H1 (cell line): ENCODE measurements at regions not wholly inside any gene's neighbourhood (a gene's known extent, or its start where the extent isn't known, plus 50 kb on each side); places are given as distances from the start of the nearest gene placed in this dataset.

ENCODE experiments used
- GTF2F1 ChIP-seq: IDR thresholded peaks from 2 replicates; pipeline ENCODE4 v1.6.1; 2012; ENCODE audit warnings: low read depth, low read length, improper control_type of control experiment, borderline replicate concordance
- POLR2AphosphoS5 ChIP-seq: IDR thresholded peaks from 2 replicates; pipeline ENCODE4 v1.6.1; 2011; ENCODE audit warnings: low read depth, low read length
- RAD21 ChIP-seq, 2 experiments: IDR thresholded peaks in 1 of 2; conservative IDR thresholded peaks in 1 of 2; 2 replicates each; pipeline ENCODE4 v1.6.1; 2011; ENCODE audit warnings: low read depth in 2 of 2, low read length in 2 of 2, improper control_type of control experiment in 1 of 2, inconsistent platforms in 1 of 2, mild to moderate bottlenecking in 1 of 2, moderate library complexity in 1 of 2
- SP1 ChIP-seq: IDR thresholded peaks from 2 replicates; pipeline ENCODE4 v1.6.1; 2011; ENCODE audit warnings: low read depth, low read length

DNA sequence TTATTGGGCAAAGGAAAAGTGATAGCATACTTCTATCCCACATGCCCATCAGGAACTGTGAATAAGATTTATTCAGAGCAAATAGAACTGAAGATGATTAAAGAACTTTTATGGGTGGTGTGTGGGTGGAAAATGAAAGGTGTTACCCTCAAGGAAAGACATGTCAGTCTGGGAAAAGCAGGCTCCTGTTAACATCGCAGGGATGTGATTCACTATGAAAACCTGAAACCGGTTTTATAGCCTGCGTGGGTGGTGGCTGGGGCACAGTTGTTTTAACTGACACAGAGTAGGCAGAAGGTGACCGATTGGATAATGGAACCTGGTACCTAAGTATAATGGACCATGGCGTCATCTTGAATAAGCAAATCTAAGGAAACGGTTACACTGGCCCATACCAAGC lies 61.3 kb upstream of the CASK start (continued):
- TF ChIP-seq RAD21 (IDR thresholded peaks at IDR 0.05 in 1 of 2, conservative IDR thresholded peaks at IDR 0.05 in 1 of 2; ENCODE audit: low read depth in 2 of 2, low read length in 2 of 2): no peak
- no peak for TF ChIP-seq SP1
- no peak for TF ChIP-seq GTF2F1
- TF ChIP-seq POLR2AphosphoS5: no peak
